ENCODE measurements at regions not wholly inside any gene's neighbourhood (a gene's known extent, or its start where the extent isn't known, plus 50 kb on each side); places are given as distances from the start of the nearest gene placed in this dataset.

GRCh38 chr13:109880371-109881346 lies 94.3 kb upstream of the IRS2 start:
- no peak for DNase-seq

- DNase-seq: no peak
These were observed 93.0 kb upstream of the IRS2 start for GRCh38 chr13:109879338-109879737.

DNA sequence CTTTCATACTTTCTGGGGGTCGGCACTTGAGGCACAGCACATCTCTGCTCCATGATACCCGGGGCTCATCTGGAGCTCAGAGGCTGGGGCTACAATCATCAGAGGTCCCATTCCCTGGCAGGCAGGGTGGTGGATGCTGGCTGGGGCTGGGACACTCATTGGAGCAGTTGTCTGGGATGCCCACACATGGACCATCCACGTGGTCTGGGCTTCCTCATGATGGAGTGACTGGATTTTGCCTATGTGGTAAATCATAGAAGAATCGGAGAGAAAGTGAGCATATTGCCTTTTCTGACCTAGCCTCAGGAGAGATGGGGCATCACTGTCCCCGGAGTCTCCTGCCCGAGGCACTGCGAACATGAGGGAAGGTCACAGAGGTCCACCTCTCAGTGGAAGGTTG lies 91.4 kb upstream of the IRS2 start:
- no peak for DNase-seq

GRCh38 chr13:109875746-109876145 lies 89.4 kb upstream of the IRS2 start:
- DNase-seq: no peak

DNA sequence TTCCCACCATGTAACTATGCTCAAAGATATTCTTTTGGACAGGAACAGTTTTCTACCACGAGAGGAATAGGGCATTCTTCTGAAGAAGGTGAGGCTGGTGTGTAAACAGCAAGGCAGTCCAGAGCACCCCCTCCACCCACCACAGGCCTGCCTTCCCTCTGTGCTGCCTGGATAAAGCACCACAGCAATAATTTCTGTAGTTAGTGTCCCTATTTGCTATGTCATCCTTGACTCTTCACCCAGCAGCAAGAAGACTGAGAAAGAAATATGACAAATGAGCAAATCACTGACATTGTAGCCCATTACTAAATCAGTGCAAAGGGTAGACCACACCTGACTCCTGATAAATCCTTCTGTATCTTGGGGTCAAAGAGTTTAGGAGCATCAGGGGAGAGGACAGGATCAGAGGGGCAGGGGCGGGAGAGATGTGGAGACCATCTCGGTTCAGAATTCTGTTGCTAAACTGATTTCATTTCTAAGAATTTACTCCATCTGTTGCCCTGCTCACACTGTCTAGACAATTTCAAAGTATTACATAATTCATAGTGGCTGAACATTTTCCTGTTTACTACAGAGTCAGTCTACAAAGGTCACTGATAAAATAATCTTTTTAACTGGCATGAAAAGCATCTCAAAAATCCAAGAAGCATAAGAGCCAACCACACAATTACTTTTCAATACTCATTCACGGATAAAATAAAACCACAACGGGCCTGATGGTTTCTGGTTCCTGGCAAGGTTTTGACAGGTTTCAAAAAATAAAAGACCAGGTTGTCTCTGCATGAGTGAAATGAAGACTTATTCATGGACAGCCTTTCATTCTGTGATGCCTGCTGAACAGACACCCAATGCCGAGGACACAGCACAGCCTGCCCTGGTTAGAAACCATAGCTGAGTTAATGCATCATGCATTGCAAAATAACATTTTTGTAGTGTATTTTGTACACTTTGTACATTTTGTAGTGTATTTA lies 88.4 kb upstream of the IRS2 start:
- peak; percentile 52 for DNase-seq

DNA sequence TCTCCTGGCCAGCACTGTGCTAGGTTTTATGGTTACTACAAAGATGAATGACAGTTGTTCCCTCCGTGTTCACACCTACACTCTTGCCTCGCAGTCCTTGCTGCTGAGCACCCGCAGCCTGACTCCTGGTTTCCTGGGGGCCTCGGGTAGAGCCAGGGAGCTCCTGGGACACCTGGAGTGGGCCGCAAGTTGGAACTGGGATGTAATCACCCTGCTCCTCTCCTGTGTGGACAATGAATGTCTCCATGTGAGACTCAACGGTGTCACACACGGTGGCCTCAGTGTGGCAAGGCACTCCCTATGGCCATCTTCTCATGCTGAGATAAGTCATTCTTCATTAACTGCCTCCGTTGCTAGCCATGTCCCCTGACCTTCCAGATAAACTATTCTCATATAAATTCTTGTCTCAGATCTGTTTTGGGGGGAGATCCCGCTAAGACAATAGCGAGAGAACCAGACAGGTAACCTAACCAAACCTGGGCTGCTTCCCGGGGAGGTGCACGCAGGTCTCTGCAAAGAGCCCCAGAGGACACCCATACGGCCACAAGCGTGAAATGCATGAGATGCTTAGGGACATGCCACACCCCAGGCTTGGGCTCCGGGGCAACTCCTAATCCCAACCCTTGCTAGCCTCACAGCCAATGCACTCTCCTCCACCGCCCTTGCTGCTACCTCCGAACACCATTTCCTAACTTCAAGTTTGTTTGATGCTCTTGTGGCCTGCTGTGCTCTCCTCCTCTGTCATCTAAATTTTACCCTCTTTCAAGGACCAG lies 87.2 kb upstream of the IRS2 start:
- DNase-seq: no peak

DNA sequence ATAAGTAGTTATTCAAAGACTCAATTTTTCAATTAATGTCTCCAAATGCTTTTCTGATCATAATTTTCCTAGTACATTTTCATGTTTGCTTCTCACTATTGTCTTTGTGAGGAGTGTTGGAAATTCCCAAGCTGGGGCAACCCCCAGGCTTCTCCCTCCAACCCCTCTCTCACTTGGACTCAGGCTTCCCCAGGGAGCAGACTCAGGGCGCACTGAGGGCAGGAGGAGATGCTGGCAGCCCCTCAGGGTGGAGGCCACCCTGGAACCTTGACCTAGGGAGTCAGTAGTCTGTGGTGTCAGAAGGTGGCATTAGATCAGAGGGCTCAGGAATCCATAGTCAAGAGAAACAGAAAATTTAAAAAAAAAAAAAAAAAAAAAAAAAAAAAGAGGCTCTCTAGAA lies 86.5 kb upstream of the IRS2 start:
- no peak for DNase-seq

GRCh38 chr13:109870696-109871370 lies 84.5 kb upstream of the IRS2 start:
- DNase-seq: no peak

DNA sequence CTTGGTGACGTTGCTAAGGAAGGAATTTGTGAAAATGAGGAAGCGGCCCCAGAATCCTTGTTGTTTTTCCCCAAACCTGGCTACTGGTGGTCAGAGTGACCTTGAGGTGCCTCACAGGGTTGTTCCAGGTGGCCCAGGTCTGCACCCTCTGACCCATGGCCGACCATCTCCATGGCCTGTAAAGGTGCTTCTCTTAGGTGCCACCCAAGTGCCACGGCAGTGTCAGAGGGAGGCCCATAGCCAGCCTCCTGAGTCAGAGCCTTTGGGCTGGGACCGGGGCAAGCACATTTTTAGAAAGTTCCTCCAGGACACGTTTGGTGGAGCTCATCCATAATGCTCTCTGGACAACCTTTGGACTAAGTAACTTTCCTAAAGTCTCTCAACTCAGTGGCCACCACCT lies 83.9 kb upstream of the IRS2 start:
- DNase-seq: no peak

- DNase-seq: no peak
These were observed 83.2 kb upstream of the IRS2 start for GRCh38 chr13:109869312-109870237.

DNA sequence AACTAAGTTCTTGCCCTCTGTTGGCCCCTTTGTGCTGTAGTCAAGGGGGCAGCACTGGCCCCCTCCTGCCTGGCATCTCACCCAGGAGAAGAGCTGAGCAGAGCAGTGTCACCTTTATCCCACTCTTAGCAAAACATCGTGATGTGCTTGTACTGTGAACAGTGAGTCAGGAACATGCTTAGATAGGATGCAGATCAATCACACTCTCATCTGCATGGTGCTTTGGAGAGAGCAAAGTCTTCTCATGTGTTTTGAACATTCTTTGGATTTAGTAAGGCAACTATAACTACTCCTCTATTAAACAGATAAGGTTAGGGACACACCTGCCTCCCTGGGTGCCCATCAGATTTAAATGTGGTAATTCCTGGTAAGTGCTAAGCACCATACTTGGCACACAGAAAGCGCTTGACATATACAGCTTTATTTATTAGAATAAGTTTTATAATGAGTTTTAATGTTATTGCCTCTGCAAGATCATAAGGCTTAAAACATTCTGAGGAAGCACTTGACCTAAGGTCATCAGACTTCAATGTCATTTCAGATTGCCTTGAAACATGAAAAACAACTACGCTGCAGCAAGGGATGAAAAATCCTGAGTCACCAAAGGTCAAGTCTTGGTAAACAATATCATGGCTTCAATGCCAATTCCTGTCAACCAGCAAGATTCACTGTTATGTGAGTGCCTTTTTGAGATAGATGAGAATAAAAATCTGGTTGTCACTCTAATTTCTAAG lies 82.4 kb upstream of the IRS2 start:
- no peak for DNase-seq

DNA sequence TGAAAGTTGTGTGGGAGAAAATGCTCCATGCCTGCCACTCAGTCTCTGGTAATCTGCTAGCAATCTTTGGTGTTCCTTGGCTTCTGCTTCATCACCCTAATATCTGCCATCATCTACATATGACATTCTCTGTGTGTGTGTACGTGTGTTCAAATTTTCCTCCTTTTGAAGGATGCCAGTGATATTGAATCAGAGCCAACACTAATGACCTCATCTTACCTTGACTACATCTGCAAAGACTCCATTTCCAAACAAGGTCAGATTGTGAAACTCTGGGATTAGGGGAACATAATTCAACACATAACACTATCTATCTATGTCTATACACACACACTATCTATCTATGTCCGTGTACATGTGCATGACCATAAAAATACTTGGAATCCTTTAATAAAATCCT lies 81.4 kb upstream of the IRS2 start:
- DNase-seq: no peak

- DNase-seq: no peak
These were observed 76.2 kb upstream of the IRS2 start for GRCh38 chr13:109862627-109863026.

- DNase-seq: no peak
These were observed 73.5 kb upstream of the IRS2 start for GRCh38 chr13:109859898-109860297.

DNA sequence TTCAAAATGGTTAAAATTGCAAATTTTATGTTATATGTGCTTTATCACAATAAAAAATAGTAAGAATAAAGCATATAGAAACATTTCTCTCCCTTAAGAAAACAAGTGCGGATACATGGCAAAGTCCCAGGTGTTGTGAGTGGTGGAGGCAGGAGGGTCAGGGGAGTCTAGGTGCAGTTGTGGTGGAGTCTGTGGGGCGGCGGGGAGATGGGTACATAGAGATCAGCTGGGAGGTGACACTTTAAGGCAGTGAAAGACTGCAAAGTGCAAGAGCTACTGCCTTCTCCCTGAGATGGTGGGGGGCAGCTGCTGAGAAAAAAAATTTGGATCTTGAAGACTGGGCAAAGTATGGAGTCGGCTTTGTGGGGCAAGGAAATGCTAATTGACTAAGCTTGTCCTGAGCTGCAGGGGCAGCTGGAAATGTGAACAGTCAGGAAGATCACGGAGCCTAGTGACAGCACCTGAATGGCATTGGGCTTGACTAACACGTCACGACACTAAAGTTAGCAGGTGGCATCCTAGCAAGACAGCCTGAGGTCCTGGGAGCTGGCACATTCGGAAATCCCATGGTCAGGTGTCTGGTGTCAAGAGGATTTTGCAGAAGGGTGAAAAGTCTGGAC lies 72.9 kb upstream of the IRS2 start:
- no peak for DNase-seq

- no peak for DNase-seq
These were observed 71.9 kb upstream of the IRS2 start for GRCh38 chr13:109858319-109858718.

DNA sequence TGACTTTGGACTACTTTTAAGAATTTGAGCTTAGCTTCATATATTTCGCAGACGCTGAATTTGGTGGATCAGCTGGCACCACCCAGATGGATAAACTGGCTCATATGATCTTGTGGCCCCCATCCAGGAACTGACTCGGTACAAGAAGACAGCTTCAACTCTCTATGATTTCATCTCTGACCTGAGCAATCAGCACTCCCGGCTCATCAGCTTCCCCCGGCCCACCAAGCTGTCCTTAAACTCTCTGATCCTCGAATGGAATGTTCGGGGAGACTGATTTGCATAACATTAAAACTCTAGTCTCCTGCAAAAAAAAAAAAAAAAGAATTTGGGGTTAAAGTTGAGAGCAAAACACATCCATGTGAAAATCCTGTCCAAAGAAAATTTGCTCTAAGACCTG lies 71.4 kb upstream of the IRS2 start:
- DNase-seq: no peak

DNA sequence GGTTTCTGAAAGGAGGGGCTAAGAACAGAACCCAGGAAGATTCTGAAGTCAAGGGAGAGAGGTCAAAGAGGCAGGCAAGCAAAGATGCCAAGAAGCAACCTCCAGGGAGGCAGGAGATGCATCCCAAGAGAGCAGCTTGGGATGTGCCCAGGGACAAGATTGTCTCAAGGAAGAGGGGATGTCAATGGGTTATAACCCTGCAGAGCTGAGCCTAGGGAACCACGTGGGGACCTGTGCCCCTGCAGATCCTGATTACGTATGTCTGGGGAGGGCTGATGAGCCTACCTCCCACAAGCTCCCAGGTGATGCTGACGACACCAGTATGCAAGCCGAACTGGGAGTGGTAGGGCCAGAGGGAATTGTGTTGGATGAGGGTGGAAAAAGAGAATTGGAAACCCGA lies 70.9 kb upstream of the IRS2 start:
- DNase-seq: no peak

- DNase-seq: no peak
These were observed 70.0 kb upstream of the IRS2 start for GRCh38 chr13:109856350-109856749.

DNA sequence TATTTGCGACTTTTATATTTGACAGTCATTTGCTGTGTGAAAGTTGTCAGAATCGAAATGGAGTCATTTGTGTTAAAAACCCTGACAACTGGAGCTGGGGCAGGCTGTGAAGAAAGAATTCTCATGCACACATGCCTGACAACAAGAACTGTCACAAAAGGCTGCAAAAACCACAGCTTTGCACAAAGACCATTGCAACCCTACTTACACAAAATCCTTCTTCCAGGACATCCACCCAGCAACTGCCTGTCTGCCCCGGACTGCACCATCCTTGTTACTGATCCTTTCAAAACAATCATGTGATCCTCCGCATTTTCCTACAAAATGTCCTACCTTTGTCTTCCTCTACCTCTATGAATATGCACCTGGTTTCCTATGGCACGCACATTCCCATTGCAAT lies 66.8 kb upstream of the IRS2 start:
- no peak for DNase-seq
